Psoas muscle (tissue), 7 donors: ENCODE measurements at regions not wholly inside any gene's neighbourhood (a gene's known extent, or its start where the extent isn't known, plus 50 kb on each side); places are given as distances from the start of the nearest gene placed in this dataset.
"Not testable (repeated sequence)": the region's sequence is repeated elsewhere in the genome, so short reads cannot be mapped to it uniquely, and the experiment has no call there.

Experiments
- ATAC-seq, 4 donors: fragments of 200-7000 bp; cut with Tn5 transposase; one replicate each; pipeline ENCODE4 v1.9.1; 2020; ENCODE audit warnings: moderate library complexity in 3 of 4, mild to moderate bottlenecking in 2 of 4
- DNase-seq, 2 donors: peaks; one replicate each; pipeline ENCODE4 v3.0.0-alpha.2; 2020
- H3K27ac ChIP-seq: fragments of 200-600 bp; one replicate; pipeline ENCODE4 v1.8.0; 2022
- H3K27me3 ChIP-seq, 3 donors: fragments of 200-600 bp in 1 of 3; one replicate each; pipeline versions ENCODE4 v1.6.1 to v1.8.0; 2013 to 2022; ENCODE audit warnings: low read length in 2 of 3, mild to moderate bottlenecking in 2 of 3, moderate library complexity in 1 of 3; ENCODE audit not compliant: insufficient read depth in 3 of 3
- H3K36me3 ChIP-seq, 2 donors: fragments of 200-600 bp in 1 of 2; one replicate each; pipeline versions ENCODE4 v1.6.1 to v1.8.0; 2013 to 2022; ENCODE audit warnings: low read depth in 1 of 2, mild to moderate bottlenecking in 1 of 2, moderate library complexity in 1 of 2; ENCODE audit not compliant: insufficient read depth in 1 of 2
- H3K4me1 ChIP-seq: fragments of 200-600 bp; one replicate; pipeline ENCODE4 v1.8.0; 2022
- H3K4me3 ChIP-seq: fragments of 200-600 bp; one replicate; pipeline ENCODE4 v1.8.0; 2022; ENCODE audit warnings: mild to moderate bottlenecking
- H3K9me3 ChIP-seq: fragments of 200-600 bp; one replicate; pipeline ENCODE4 v1.8.0; 2022
- WGBS, 3 donors: extraction: QIAGEN DNeasy Blood & Tissue Kit; methylation state at CpG; one replicate each; pipeline versions ENCODE4 v1.1.6 to v1.1.7; 2013; 5-methylcytosine and 5-hydroxymethylcytosine counted together
- intact Hi-C, 2 donors: fragments of 100-400 bp; cut with DNase I; formaldehyde crosslinking; loops; one replicate each; pipeline versions ENCODE4 v1.11.0 to v1.14.2; 2022
- TF ChIP-seq, protein P1 (sequence below): fragments of 200-600 bp; IDR thresholded peaks from one replicate; pipeline ENCODE4 v1.8.0; 2022; ENCODE audit warnings: antibody characterized with exemption
- donor health status: healthy with polysubstance abuse.
- donor health status: DM: no; HTN: no; CAD: no; lungs with moderate emphysema.
- donor health status: Bipolar disorder and iron deficiency.
- donor health status: healthy.
- donor health status: DM: yes; HTN: yes; CAD: no.
- donor health status: DM: no; HTN: no; CAD: no.
- donor health status: DM: yes; HTN: yes; CAD: no.

DNA sequence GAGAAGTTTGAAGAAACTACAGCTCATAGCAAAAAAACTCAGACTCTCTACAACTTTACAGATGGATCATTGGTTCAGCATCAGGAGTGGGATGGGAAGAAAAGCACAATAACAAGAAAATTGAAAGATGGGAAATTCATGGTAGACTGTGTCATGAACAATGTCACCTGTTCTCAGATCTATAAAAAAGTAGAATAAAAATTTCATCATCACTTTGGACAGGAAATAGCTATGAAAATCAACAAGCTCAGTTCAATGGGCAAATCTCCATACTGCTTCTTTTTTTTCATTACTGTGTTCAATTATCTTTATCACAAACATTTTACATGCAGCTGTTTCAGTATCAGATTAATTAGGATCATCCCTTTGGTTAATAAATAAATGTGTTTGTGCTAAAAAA lies 76.5 kb upstream of the RAPGEF2 start:
- peaks cover 4% of the 10 kb centered on the region for H3K4me1 ChIP-seq
- DNase-seq: no peak
- H3K36me3 ChIP-seq: no peaks in the 10 kb centered on the region
- no peak for ATAC-seq
- TF ChIP-seq, protein P1, sequence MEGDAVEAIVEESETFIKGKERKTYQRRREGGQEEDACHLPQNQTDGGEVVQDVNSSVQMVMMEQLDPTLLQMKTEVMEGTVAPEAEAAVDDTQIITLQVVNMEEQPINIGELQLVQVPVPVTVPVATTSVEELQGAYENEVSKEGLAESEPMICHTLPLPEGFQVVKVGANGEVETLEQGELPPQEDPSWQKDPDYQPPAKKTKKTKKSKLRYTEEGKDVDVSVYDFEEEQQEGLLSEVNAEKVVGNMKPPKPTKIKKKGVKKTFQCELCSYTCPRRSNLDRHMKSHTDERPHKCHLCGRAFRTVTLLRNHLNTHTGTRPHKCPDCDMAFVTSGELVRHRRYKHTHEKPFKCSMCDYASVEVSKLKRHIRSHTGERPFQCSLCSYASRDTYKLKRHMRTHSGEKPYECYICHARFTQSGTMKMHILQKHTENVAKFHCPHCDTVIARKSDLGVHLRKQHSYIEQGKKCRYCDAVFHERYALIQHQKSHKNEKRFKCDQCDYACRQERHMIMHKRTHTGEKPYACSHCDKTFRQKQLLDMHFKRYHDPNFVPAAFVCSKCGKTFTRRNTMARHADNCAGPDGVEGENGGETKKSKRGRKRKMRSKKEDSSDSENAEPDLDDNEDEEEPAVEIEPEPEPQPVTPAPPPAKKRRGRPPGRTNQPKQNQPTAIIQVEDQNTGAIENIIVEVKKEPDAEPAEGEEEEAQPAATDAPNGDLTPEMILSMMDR: no peak
- H3K27ac ChIP-seq: no peak overlapping the region
- H3K27me3 ChIP-seq: no peaks in the 10 kb centered on the region
- no peak overlapping the region for H3K4me3 ChIP-seq
- H3K9me3 ChIP-seq: no peaks in the 10 kb centered on the region
- intact Hi-C loops: no loop called here

DNA sequence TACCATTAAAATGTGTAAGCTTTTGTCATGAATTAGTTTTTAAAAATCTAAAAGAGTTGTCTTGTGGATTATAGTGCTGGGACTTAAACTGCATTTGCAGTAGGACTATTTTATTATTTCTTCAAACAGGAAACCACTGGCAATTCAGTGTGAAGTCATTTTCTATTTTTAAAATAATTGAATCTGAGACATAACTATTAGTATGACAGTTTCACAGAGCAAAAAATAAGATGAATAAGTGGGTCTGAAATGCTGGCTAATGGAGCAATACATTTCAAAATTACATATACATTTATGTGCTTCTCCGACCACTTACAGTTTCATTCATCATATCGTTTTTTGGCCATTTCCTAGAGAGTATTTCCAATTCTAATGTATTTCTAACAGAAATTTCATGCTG lies 75.3 kb upstream of the RAPGEF2 start:
- no peaks in the 10 kb centered on the region for H3K9me3 ChIP-seq
- ATAC-seq (no peak), DNase-seq (no peak)
- intact Hi-C loops: no loop called here
- TF ChIP-seq, protein P1: no peak
- H3K4me1 ChIP-seq: peaks cover 4% of the 10 kb centered on the region
- H3K4me3 ChIP-seq: no peak overlapping the region
- no peaks in the 10 kb centered on the region for H3K36me3 ChIP-seq
- H3K27me3 ChIP-seq: no peaks in the 10 kb centered on the region
- no peak overlapping the region for H3K27ac ChIP-seq
- WGBS, 3 donors: 68 to 73% (median 71%) methylated on average over 2 of the region's 2 CpGs

DNA sequence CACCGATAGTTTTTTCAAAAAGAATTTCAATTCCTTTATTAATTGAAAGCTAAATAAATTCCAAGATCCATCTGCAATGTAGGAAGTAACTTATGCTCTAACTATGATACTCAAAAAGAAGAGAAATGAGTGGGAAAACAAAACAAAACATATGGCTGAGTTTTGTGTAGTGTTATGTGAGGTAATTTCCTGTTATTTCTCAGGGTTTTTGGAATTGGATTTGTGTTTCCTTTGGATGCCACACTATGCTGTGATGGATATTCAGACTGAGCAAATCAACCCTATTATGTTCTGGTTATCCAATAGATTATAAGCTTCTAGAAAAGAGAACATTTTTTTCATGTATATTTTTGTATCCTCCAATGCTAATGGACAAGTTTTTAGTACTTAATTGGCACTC lies 73.4 kb upstream of the RAPGEF2 start:
- Histone ChIP-seq H3K27me3 (no peaks in the 10 kb centered on the region), H3K4me1 (peaks cover 4% of the 10 kb centered on the region), H3K36me3 (no peaks in the 10 kb centered on the region), H3K9me3 (no peaks in the 10 kb centered on the region), H3K4me3 (no peak overlapping the region), H3K27ac (no peak overlapping the region)
- 84 to 94% (median 94%) methylated on average over 1 of the region's 1 CpG for WGBS, 3 donors
- TF ChIP-seq, protein P1: no peak
- intact Hi-C loops: no loop called here
- DNase-seq (no peak), ATAC-seq (no peak)

DNA sequence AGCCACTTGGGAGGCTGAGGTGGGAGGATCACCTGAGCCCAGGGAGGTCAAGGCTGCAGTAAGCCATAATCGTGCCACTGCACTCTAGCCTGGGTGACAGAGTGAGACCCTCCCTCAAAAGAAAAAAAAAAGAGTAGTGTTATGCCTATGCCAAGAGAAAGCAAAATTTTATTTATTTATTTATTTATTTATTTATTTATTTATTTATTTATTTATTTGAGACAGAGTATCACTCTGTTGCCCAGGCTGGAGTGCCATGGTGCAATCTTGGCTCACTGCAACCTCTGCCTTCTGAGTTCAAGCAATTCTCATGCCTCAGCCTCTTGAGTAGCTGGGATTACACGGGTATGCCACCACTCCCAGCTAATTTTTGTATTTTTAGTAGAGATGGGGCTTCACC lies 72.6 kb upstream of the RAPGEF2 start:
- ATAC-seq, H3K36me3 ChIP-seq, intact Hi-C loops, H3K9me3 ChIP-seq, H3K4me3 ChIP-seq, DNase-seq, H3K27me3 ChIP-seq, H3K27ac ChIP-seq, H3K4me1 ChIP-seq: not testable (repeated sequence)
- 79 to 92% (median 85%) methylated on average over 2 of the region's 2 CpGs for WGBS, 3 donors

DNA sequence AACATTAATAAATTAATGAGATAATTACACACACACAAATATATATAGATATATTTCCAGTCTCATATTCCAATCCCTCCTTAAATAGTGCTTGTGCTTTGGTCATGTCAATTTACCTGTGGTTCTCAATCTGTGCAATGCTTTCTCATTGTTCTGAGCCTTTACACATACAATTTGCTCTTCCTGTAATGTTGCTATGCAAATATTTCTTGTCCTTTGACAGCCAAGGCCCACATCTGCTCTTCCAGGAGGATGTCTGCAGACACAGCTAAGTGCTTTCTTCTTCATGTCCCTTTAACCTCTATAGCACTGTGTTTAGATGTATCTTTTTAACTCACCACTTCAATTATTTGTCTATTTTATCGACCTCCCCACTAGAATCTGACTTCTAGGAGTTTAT lies 67.3 kb upstream of the RAPGEF2 start:
- Histone ChIP-seq H3K4me1 (no peaks in the 10 kb centered on the region), H3K27me3 (no peaks in the 10 kb centered on the region), H3K9me3 (no peaks in the 10 kb centered on the region), H3K36me3 (no peaks in the 10 kb centered on the region), H3K27ac (no peak overlapping the region), H3K4me3 (no peak overlapping the region)
- ATAC-seq: no peak
- no peak for DNase-seq
- intact Hi-C loops: no loop called here
- 48 to 55% (median 52%) methylated on average over 1 of the region's 1 CpG for WGBS, 3 donors
- TF ChIP-seq, protein P1: no peak
